HepG2 (cell line): ENCODE measurements at regions not wholly inside any gene's neighbourhood (a gene's known extent, or its start where the extent isn't known, plus 50 kb on each side); places are given as distances from the start of the nearest gene placed in this dataset.

Experiments
- CTCF ChIP-seq: sonication (generic); formaldehyde crosslinking; IDR thresholded peaks from 2 replicates; pipeline ENCODE4 v1.5.0; 2020; ENCODE audit warnings: mild to moderate bottlenecking, missing genetic modification reagents, moderate library complexity
- EZH2 ChIP-seq: conservative IDR thresholded peaks from 2 replicates; pipeline ENCODE4 v1.6.1; 2012; ENCODE audit warnings: mild to moderate bottlenecking, low read depth, low read length, moderate library complexity
- KLF13 ChIP-seq: sonication (generic); formaldehyde crosslinking; IDR thresholded peaks from 2 replicates; pipeline ENCODE4 v1.4.0; 2020; ENCODE audit warnings: mild to moderate bottlenecking, missing genetic modification reagents
- KLF15 ChIP-seq: sonication (generic); formaldehyde crosslinking; IDR thresholded peaks from 2 replicates; pipeline ENCODE4 v1.8.1; 2023; ENCODE audit warnings: borderline replicate concordance, mild to moderate bottlenecking, inconsistent platforms, missing genetic modification reagents, mixed read lengths
- MAZ ChIP-seq, 2 experiments: sonication (generic) in 1 of 2; formaldehyde crosslinking in 1 of 2; IDR thresholded peaks; 2 replicates each; pipeline versions ENCODE4 v1.5.0 to v1.6.1; 2012 to 2020; ENCODE audit warnings: low read depth in 2 of 2, mild to moderate bottlenecking in 2 of 2, borderline replicate concordance in 1 of 2, improper control_type of control experiment in 1 of 2, low read length in 1 of 2, missing genetic modification reagents in 1 of 2, moderate library complexity in 1 of 2
- YY1 ChIP-seq: IDR thresholded peaks from 2 replicates; pipeline ENCODE4 v1.6.1; 2011; ENCODE audit warnings: low read length, low read depth, moderate library complexity, mild to moderate bottlenecking; ENCODE audit not compliant: insufficient read depth, insufficient replicate concordance
- ZNF362 ChIP-seq: sonication (generic); formaldehyde crosslinking; IDR thresholded peaks from 2 replicates; pipeline ENCODE4 v1.4.0; 2020; ENCODE audit warnings: missing genetic modification reagents, mild to moderate bottlenecking, borderline replicate concordance
- ZNF546 ChIP-seq: sonication (generic); formaldehyde crosslinking; conservative IDR thresholded peaks from 2 replicates; pipeline ENCODE4 v1.8.1; 2023; ENCODE audit warnings: mild to moderate bottlenecking, missing genetic modification reagents
- ZNF660 ChIP-seq: sonication (generic); formaldehyde crosslinking; IDR thresholded peaks from 2 replicates; pipeline ENCODE4 v1.5.1; 2020; ENCODE audit warnings: mild to moderate bottlenecking, low read depth, missing genetic modification reagents, borderline replicate concordance
- TF ChIP-seq, protein P1 (sequence below): sonication (generic); formaldehyde crosslinking; IDR thresholded peaks from 2 replicates; pipeline ENCODE4 v1.9.0; 2021; ENCODE audit warnings: missing genetic modification reagents, borderline replicate concordance

- TF ChIP-seq ZNF660 (CRISPR knock-in tag): no peak
- TF ChIP-seq MAZ (IDR thresholded peaks at IDR 0.05; ENCODE audit: borderline replicate concordance, low read depth, low read length): no peak
- TF ChIP-seq MAZ (CRISPR knock-in tag; IDR thresholded peaks at IDR 0.05; ENCODE audit: low read depth): no peak
- no peak for TF ChIP-seq EZH2
- no peak for TF ChIP-seq ZNF362 (CRISPR knock-in tag)
- TF ChIP-seq, protein P1, sequence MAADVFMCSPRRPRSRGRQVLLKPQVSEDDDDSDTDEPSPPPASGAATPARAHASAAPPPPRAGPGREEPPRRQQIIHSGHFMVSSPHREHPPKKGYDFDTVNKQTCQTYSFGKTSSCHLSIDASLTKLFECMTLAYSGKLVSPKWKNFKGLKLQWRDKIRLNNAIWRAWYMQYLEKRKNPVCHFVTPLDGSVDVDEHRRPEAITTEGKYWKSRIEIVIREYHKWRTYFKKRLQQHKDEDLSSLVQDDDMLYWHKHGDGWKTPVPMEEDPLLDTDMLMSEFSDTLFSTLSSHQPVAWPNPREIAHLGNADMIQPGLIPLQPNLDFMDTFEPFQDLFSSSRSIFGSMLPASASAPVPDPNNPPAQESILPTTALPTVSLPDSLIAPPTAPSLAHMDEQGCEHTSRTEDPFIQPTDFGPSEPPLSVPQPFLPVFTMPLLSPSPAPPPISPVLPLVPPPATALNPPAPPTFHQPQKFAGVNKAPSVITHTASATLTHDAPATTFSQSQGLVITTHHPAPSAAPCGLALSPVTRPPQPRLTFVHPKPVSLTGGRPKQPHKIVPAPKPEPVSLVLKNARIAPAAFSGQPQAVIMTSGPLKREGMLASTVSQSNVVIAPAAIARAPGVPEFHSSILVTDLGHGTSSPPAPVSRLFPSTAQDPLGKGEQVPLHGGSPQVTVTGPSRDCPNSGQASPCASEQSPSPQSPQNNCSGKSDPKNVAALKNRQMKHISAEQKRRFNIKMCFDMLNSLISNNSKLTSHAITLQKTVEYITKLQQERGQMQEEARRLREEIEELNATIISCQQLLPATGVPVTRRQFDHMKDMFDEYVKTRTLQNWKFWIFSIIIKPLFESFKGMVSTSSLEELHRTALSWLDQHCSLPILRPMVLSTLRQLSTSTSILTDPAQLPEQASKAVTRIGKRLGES (CRISPR knock-in tag): no peak
- TF ChIP-seq CTCF: no peak
- TF ChIP-seq ZNF546 (CRISPR knock-in tag): no peak
- no peak for TF ChIP-seq KLF15 (CRISPR knock-in tag)
- no peak for TF ChIP-seq KLF13 (CRISPR knock-in tag)
- no peak for TF ChIP-seq YY1
Measured at GRCh38 chr3:55180161-55180560, 252.3 kb upstream of the LRTM1 start.
